GM18511 (cell line): ENCODE measurements at regions not wholly inside any gene's neighbourhood (a gene's known extent, or its start where the extent isn't known, plus 50 kb on each side); places are given as distances from the start of the nearest gene placed in this dataset.
"Not testable (repeated sequence)": the region's sequence is repeated elsewhere in the genome, so short reads cannot be mapped to it uniquely, and the experiment has no call there.

Experiments
- ATAC-seq: cut with Tn5 transposase; IDR thresholded peaks from one replicate; pipeline ENCODE4 v1.9.1; 2021; ENCODE audit warnings: mild to moderate bottlenecking, moderate library complexity; ENCODE audit not compliant: unreplicated experiment

- ATAC-seq, result no peak
These were observed 148.6 kb upstream of the ARG1 start for GRCh38 chr6:131424475-131424874.

GRCh38 chr6:131427434-131428058 lies 145.5 kb upstream of the ARG1 start:
- no peak for ATAC-seq

GRCh38 chr6:131430531-131430930 lies 142.5 kb upstream of the ARG1 start:
- ATAC-seq, result no peak

GRCh38 chr6:131431718-131432117 lies 141.3 kb upstream of the ARG1 start:
- ATAC-seq, result no peak

- no peak for ATAC-seq
These were observed 139.1 kb upstream of the ARG1 start for GRCh38 chr6:131433927-131434326.

GRCh38 chr6:131436358-131436757 lies 136.7 kb upstream of the ARG1 start:
- ATAC-seq, result no peak

- ATAC-seq, result no peak
These were observed 130.0 kb upstream of the ARG1 start for GRCh38 chr6:131443014-131443413.

- ATAC-seq, result no peak
These were observed 129.5 kb upstream of the ARG1 start for GRCh38 chr6:131443514-131443913.

GRCh38 chr6:131445356-131445755 lies 127.7 kb upstream of the ARG1 start:
- not testable (repeated sequence) for ATAC-seq

- no peak for ATAC-seq
These were observed 122.2 kb upstream of the ARG1 start for GRCh38 chr6:131450861-131451260.

GRCh38 chr6:131451321-131452144 lies 121.5 kb upstream of the ARG1 start:
- no peak for ATAC-seq

- no peak for ATAC-seq
These were observed 119.2 kb upstream of the ARG1 start for GRCh38 chr6:131453803-131454202.

- ATAC-seq, result no peak
These were observed 116.5 kb upstream of the ARG1 start for GRCh38 chr6:131456565-131456964.

- no peak for ATAC-seq
These were observed 114.0 kb upstream of the ARG1 start for GRCh38 chr6:131459005-131459404.

- no peak for ATAC-seq
These were observed 112.4 kb upstream of the ARG1 start for GRCh38 chr6:131460614-131461000.

GRCh38 chr6:131469130-131469529 lies 103.9 kb upstream of the ARG1 start:
- no peak for ATAC-seq

- ATAC-seq, result no peak
These were observed 102.5 kb upstream of the ARG1 start for GRCh38 chr6:131470534-131470933.

- ATAC-seq, result no peak
These were observed 101.7 kb upstream of the ARG1 start for GRCh38 chr6:131471331-131471730.

- not testable (repeated sequence) for ATAC-seq
These were observed 99.7 kb upstream of the ARG1 start for GRCh38 chr6:131473303-131473702.

GRCh38 chr6:131476362-131476761 lies 96.7 kb upstream of the ARG1 start:
- no peak for ATAC-seq

- not testable (repeated sequence) for ATAC-seq
These were observed 94.2 kb upstream of the ARG1 start for GRCh38 chr6:131478740-131479211.

GRCh38 chr6:131486608-131487007 lies 86.4 kb upstream of the ARG1 start:
- no peak for ATAC-seq
